HepG2 (cell line): ENCODE measurements at regions not wholly inside any gene's neighbourhood (a gene's known extent, or its start where the extent isn't known, plus 50 kb on each side); places are given as distances from the start of the nearest gene placed in this dataset.

ENCODE experiments used
- ATAC-seq: fragments of 200-7000 bp; cut with Tn5 transposase; 3 replicates; pipeline ENCODE4 v1.9.1; 2020; ENCODE audit warnings: mild to moderate bottlenecking, moderate library complexity
- BruUV-seq: library from RNA; stranded (reverse); fragments of 400-500 nt; replicated peaks from 2 replicates; lab custom pipeline; 2021; lab: Mats Ljungman, UMichigan
- CTCF ChIA-PET: fragments of 300-600 bp; formaldehyde crosslinking; extraction: SDS; loops from one replicate; lab custom pipeline; 2021; ENCODE audit warnings: low total read pairs, inconsistent platforms, low intra/inter-chr PET ratio; lab: Yijun Ruan, JAX
- POLR2A ChIA-PET: fragments of 350-600 bp; sonication (Branson Sonifier 250); formaldehyde crosslinking; loops from one replicate; lab custom pipeline; 2020; ENCODE audit warnings: antibody characterized with exemption, inconsistent platforms; lab: Yijun Ruan, JAX
- DNase-seq: peaks from one replicate; pipeline ENCODE4 v3.0.0-alpha.2; 2015; ENCODE audit warnings: low spot score
- FAIRE-seq: peaks from 3 replicates; lab custom pipeline; 2011; peaks lifted over from hg19 to GRCh38; lab: Jason Lieb, UNC
- H2AFZ ChIP-seq: one replicate; pipeline ENCODE4 v1.6.1; 2011; ENCODE audit warnings: low read length, inconsistent platforms
- H3K27ac ChIP-seq: fragments of 300-600 bp; 3 replicates; pipeline ENCODE4 v1.8.0; 2011; ENCODE audit warnings: mixed run types, mild to moderate bottlenecking, mixed read lengths, low read length, inconsistent platforms; ENCODE audit not compliant: insufficient read depth; ENCODE audit errors: extremely low read length
- H3K27me3 ChIP-seq, 2 experiments: fragments of 200-600 bp in 1 of 2; 2 replicates in 1 of 2; 3 replicates in 1 of 2; pipeline versions ENCODE4 v1.6.0 to v1.8.0; 2011; ENCODE audit warnings: low read length in 2 of 2, mild to moderate bottlenecking in 2 of 2, moderate library complexity in 2 of 2, inconsistent platforms in 1 of 2; ENCODE audit not compliant: insufficient read depth in 2 of 2, control insufficient read depth in 1 of 2
- H3K36me3 ChIP-seq, 2 experiments: fragments of 200-600 bp in 1 of 2; replicated peaks in 1 of 2; 2 replicates in 1 of 2; 3 replicates in 1 of 2; pipeline versions ENCODE4 v1.5.1 to v1.8.0; 2011; ENCODE audit warnings: low read length in 2 of 2, inconsistent platforms in 1 of 2; ENCODE audit not compliant: insufficient read depth in 2 of 2, control insufficient read depth in 1 of 2
- H3K4me1 ChIP-seq: 2 replicates; pipeline ENCODE4 v1.5.1; 2012; ENCODE audit warnings: low read length, inconsistent platforms; ENCODE audit not compliant: insufficient read depth
- H3K4me2 ChIP-seq: 2 replicates; pipeline ENCODE4 v1.6.0; 2011; ENCODE audit warnings: low read depth, low read length, inconsistent platforms
- H3K4me3 ChIP-seq, 3 experiments: fragments of 200-600 bp in 1 of 3; sonication (generic), shearing (Covaris generic) in 1 of 3; replicated peaks in 1 of 3; 2 replicates each; pipeline ENCODE4 v1.5.1; 2011 to 2016; ENCODE audit warnings: low read length in 3 of 3, inconsistent platforms in 2 of 3, low read depth in 2 of 3, mild to moderate bottlenecking in 2 of 3, control low read depth in 1 of 3, mixed read lengths in 1 of 3; ENCODE audit not compliant: insufficient read depth in 1 of 3
- H3K79me2 ChIP-seq: one replicate; pipeline ENCODE4 v1.6.1; 2011; ENCODE audit warnings: low read length, inconsistent platforms; ENCODE audit not compliant: insufficient read depth
- H3K9ac ChIP-seq: 2 replicates; pipeline ENCODE4 v1.6.0; 2011; ENCODE audit warnings: mild to moderate bottlenecking, low read depth, low read length, inconsistent platforms; ENCODE audit not compliant: insufficient read depth
- H3K9me3 ChIP-seq: 2 replicates; pipeline ENCODE4 v1.5.1; 2012; ENCODE audit warnings: mild to moderate bottlenecking, low read length
- H4K20me1 ChIP-seq: 2 replicates; pipeline ENCODE4 v1.6.0; 2011; ENCODE audit warnings: inconsistent platforms, mild to moderate bottlenecking, low read length, moderate library complexity; ENCODE audit not compliant: insufficient read depth
- ATF2 ChIP-seq: sonication (generic); formaldehyde crosslinking; IDR thresholded peaks from 2 replicates; pipeline ENCODE4 v1.4.0; 2020; ENCODE audit warnings: missing genetic modification reagents
- ATRX ChIP-seq: sonication (generic); formaldehyde crosslinking; IDR thresholded peaks from 2 replicates; pipeline ENCODE4 v1.4.0; 2020; ENCODE audit warnings: missing genetic modification reagents, borderline replicate concordance
- CSRNP1 ChIP-seq: sonication (generic); formaldehyde crosslinking; IDR thresholded peaks from 2 replicates; pipeline ENCODE4 v1.8.1; 2023; ENCODE audit warnings: mild to moderate bottlenecking, missing genetic modification reagents
- KLF16 ChIP-seq, 2 experiments: sonication (generic) in 1 of 2; formaldehyde crosslinking in 1 of 2; IDR thresholded peaks; 2 replicates each; pipeline versions ENCODE4 v1.6.1 to v1.8.0; 2016 to 2023; ENCODE audit warnings: missing genetic modification reagents in 2 of 2, missing compliant biosample characterization in 1 of 2
- NFIC ChIP-seq: IDR thresholded peaks from 2 replicates; pipeline ENCODE4 v1.6.1; 2012; ENCODE audit warnings: mild to moderate bottlenecking, low read length, inconsistent platforms
- NR3C1 ChIP-seq: sonication (generic); formaldehyde crosslinking; IDR thresholded peaks from 2 replicates; pipeline ENCODE4 v1.4.0; 2020; ENCODE audit warnings: missing genetic modification reagents
- ONECUT2 ChIP-seq: sonication (generic); formaldehyde crosslinking; IDR thresholded peaks from 2 replicates; pipeline ENCODE4 v1.4.0; 2020; ENCODE audit warnings: missing genetic modification reagents
- RXRA ChIP-seq: sonication (generic); formaldehyde crosslinking; IDR thresholded peaks from 2 replicates; pipeline ENCODE4 v1.5.1; 2020; ENCODE audit warnings: missing genetic modification reagents
- UBTF ChIP-seq: sonication (generic); formaldehyde crosslinking; IDR thresholded peaks from 2 replicates; pipeline ENCODE4 v1.4.0; 2020; ENCODE audit warnings: mild to moderate bottlenecking, missing genetic modification reagents
- ZFP36L2 ChIP-seq: sonication (generic); formaldehyde crosslinking; IDR thresholded peaks from 2 replicates; pipeline ENCODE4 v1.4.0; 2020; ENCODE audit warnings: missing genetic modification reagents
- ZNF513 ChIP-seq: sonication (generic); formaldehyde crosslinking; conservative IDR thresholded peaks from 2 replicates; pipeline ENCODE4 v1.5.0; 2020; ENCODE audit warnings: missing genetic modification reagents
- ZNF781 ChIP-seq: sonication (generic); formaldehyde crosslinking; IDR thresholded peaks from 2 replicates; pipeline ENCODE4 v1.5.1; 2020; ENCODE audit warnings: borderline replicate concordance, mild to moderate bottlenecking, missing genetic modification reagents; ENCODE audit errors: not compliant biosample characterization
- WGBS: methylation state at CpG from one replicate; pipeline ENCODE4 v1.1.6; 2017; ENCODE audit warnings: low lambda C conversion rate; 5-methylcytosine and 5-hydroxymethylcytosine counted together
- in situ Hi-C: cut with HindIII; loops from 2 replicates; pipeline ENCODE4 v1.10.0; 2017; ENCODE audit warnings: low pct_unique_long_range_greater_than_20kb; ENCODE audit not compliant: extremely low pct_ligation_motif_present
- intact Hi-C: fragments of 100-400 bp; cut with micrococcal nuclease; formaldehyde crosslinking; loops from one replicate; pipeline ENCODE4 v1.10.0; 2022; ENCODE audit not compliant: unreplicated experiment

GRCh38 chr2:55993685-55994084 lies 70.1 kb upstream of the EFEMP1 start:
- Histone ChIP-seq H3K4me2 (no peak overlapping the region), H3K9ac (no peak overlapping the region), H2AFZ (no peak overlapping the region), H3K27ac (no peak overlapping the region), H3K4me1 (no peaks in the 10 kb centered on the region)
- POLR2A ChIA-PET: no interaction called here
- no TSS peak for BruUV-seq
- WGBS: 2% methylated on average over 4 of the region's 4 CpGs
- FAIRE-seq: no peak
- ATAC-seq: no peak
- TF ChIP-seq UBTF (no peak), NR3C1 (CRISPR knock-in tag) (no peak), NFIC (no peak)
- TF ChIP-seq, all 625 proteins: peak for 0
- no peaks in the 10 kb centered on the region for H3K27me3 ChIP-seq
- H3K4me3 ChIP-seq: no peak overlapping the region
- H4K20me1 ChIP-seq: no peaks in the 10 kb centered on the region
- DNase-seq: no peak
- no peaks in the 10 kb centered on the region for H3K79me2 ChIP-seq
- H3K36me3 ChIP-seq: no peaks in the 10 kb centered on the region
- in situ Hi-C loops: no loop called here
- intact Hi-C loops: no loop called here
- CTCF ChIA-PET: no interaction called here
- H3K9me3 ChIP-seq: no peaks in the 10 kb centered on the region

GRCh38 chr2:55995211-55995610 lies 71.6 kb upstream of the EFEMP1 start:
- Histone ChIP-seq H3K9me3 (no peaks in the 10 kb centered on the region), H3K4me2 (no peak overlapping the region), H4K20me1 (no peaks in the 10 kb centered on the region), H3K79me2 (no peaks in the 10 kb centered on the region), H3K4me3 (no peak overlapping the region), H3K4me1 (no peaks in the 10 kb centered on the region), H3K27me3 (no peaks in the 10 kb centered on the region), H3K9ac (no peak overlapping the region), H3K27ac (no peak overlapping the region), H3K36me3 (no peaks in the 10 kb centered on the region), H2AFZ (no peak overlapping the region)
- BruUV-seq: no TSS peak
- intact Hi-C loops (no loop called here), in situ Hi-C loops (no loop called here)
- WGBS: 0% methylated on average over 1 of the region's 1 CpG
- ATAC-seq (no peak), FAIRE-seq (no peak), DNase-seq (no peak)
- POLR2A ChIA-PET: no interaction called here
- CTCF ChIA-PET: no interaction called here
- TF ChIP-seq RXRA (CRISPR knock-in tag): no peak
- no peak for TF ChIP-seq ONECUT2
- TF ChIP-seq ZNF781 (CRISPR knock-in tag): no peak
- no peak for TF ChIP-seq CSRNP1 (CRISPR knock-in tag)
- no peak for TF ChIP-seq ATF2 (CRISPR knock-in tag)
- TF ChIP-seq ATRX: no peak
- TF ChIP-seq KLF16 (CRISPR knock-in tag; IDR thresholded peaks at IDR 0.05): no peak
- TF ChIP-seq ZFP36L2 (CRISPR knock-in tag): no peak
- no peak for TF ChIP-seq ZNF513 (CRISPR knock-in tag)
